Kasumi-1 (cell line): ENCODE measurements at regions not wholly inside any gene's neighbourhood (a gene's known extent, or its start where the extent isn't known, plus 50 kb on each side); places are given as distances from the start of the nearest gene placed in this dataset.
"Not testable (repeated sequence)": the region's sequence is repeated elsewhere in the genome, so short reads cannot be mapped to it uniquely, and the experiment has no call there.

Source experiments
- DNase-seq, 2 experiments: peaks; one replicate each; lab custom pipeline; 2025; lab: John Stamatoyannopoulos, UW

DNA sequence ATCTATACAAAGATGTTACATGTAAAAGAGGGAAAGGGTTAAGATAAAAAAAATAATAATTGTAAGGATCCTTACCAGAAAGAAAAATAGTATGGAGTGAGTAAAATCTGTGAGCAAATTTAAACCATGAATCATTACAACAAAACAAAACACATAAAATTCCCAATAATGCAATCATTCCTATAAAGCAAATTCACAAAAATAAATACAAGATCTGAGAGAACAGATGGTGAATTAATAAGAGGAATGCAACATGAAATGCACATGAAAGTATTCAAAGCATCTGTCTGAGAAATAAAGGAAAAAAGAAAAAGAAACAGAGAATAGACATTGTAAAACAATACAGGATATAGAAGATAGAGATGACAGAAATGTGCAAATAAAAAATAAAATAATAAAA is 681.5 kb upstream of the KLHL1 start:
- DNase-seq = no peak

DNA sequence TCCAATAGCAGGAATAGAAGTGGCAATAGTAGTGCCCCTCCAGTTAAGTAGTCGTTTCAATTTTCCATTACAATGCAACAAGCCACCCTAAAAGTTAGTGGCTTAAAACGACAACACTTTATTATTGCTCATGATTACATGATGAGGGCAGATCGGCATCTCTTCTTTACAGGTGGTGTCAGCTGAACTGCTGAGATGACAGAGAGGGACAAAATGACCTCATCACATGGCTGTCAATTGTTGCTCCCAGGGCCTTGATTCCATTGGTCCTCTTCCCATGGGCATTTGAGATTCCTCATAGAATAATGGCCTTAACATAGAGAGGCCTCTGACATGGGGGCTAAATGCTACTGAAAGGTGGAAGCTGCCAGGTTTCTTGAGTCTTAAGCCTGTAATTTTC is 679.8 kb upstream of the KLHL1 start:
- DNase-seq = no peak

DNA sequence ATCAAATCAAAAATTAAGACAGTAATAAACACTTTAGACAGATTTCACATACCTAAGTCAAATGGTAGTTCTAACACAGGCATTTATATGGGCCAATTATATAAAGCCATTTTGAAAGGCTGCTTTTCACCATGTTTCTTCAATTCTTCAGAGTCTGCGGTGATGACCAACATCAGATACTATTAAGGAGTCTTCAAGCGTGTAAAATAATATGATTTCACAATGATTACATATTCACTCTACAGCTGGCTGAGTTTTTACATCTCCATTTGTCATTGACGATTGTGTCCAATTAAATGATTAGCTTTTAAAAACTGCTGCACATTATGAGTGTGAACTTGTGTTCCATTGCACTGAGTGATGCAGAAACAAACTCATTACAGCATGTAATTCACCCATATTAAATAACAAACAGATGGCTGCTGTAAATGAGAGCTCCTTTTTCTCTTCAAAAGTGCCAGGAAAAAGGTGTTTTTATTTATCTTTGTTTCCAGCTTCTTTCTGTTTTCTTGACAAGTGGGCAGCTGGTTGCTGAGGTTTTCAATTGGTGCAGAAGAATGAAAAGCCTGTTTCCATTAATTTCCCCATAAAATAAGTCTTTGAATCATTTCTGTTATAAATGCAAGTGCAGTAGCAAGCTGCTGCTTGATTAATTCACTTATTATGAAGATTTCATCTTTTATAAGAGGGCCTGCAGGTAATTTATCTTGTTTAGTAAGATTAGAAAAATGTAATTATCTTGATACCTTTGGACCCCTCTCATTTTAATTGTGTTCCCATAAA is 676.1 kb upstream of the KLHL1 start:
- no peak for DNase-seq

- no peak for DNase-seq
Observed at GRCh38 chr13:70769817-70770216, 661.6 kb upstream of the KLHL1 start.

GRCh38 chr13:70758932-70759331 is 650.7 kb upstream of the KLHL1 start:
- no peak for DNase-seq

DNA sequence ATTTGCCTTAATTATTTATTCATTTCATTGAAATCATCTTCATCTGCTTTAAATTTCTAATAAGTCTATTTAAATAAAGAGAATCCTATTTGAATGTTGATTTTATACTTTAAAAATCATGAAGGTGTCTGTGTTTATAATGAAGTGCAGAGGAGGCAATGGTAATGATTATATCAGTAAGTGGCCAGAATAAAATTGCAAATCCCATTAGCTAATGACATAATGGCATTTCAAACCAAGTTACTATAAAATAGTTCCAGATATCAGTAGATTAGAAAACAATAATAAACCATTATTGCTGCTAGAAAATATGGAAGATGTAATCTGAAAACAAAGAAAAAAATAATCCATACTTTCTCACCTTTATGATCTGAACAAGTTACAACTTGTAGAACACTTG is 647.8 kb upstream of the KLHL1 start:
- no peak for DNase-seq

DNA sequence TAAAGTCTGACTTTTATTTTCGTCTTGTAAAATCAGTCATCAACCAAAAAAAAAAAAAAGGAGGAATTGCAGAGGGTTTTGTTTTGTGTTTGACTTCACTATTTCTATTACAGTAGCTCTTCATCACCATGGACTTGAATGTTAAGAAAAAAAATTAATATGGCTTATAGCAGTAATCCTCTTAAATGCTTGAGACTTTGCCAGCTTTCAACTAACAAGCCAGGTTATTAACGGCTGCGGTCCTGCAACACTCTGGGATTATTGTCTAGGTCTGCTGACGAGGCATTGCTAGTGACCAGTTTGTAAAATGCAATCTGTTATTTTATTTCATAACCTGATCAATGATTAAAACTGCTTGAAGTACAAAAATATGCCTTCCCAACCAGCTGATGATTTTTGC is 647.2 kb upstream of the KLHL1 start:
- DNase-seq = no peak

GRCh38 chr13:70747262-70747661 is 639.0 kb upstream of the KLHL1 start:
- DNase-seq = no peak

GRCh38 chr13:70746469-70746868 is 638.2 kb upstream of the KLHL1 start:
- not testable (repeated sequence) for DNase-seq

DNA sequence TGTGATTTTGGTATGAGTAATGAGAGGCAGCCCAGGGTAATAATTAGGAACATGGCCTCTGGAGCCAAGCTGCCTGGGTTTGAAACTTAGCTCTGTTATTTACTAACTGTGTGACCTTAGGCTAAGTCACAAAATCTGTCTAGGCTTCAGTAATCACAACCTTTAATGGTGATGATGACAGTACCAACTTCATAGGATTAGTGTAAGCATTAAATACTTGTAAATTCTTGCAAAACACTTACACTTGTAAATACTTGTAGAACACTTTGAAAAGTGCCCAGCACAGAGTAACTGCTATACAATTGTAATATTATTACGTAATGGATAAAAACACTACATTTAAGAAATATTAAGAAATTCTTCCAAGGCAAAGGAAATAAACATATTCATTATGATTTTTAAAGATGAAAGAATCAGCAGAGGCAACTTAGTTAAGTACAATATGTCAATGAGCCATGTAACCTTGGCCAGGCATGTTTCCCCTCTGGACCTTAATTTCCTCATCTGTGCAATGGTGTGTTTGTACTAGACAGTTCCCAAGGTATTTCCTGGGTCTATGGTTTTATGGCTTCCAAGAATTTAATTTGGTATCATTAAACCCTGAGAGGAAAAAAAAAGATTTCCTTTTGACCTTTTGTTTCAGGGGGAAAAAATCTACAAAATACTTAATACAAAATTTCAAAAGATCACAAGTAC is 628.5 kb upstream of the KLHL1 start:
- no peak for DNase-seq

DNA sequence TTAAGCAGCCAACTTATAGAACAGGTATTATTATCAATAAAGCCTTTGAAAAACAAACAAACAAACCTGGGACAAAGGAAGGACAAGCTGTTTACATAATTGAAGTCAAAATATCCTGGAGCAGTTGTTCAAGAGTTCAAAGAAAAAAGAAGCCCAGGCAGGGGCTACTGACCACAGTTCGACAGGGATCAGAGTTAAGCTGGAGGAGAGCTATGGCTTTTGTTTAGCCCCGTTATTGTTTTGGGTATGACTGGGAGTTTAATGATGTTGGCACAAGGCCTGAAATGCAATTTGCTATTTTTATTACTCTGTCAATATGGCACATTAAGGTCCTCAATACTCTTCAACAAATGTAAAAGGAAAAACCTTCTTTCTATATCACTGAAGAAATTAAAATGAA is 624.4 kb upstream of the KLHL1 start:
- no peak for DNase-seq

DNA sequence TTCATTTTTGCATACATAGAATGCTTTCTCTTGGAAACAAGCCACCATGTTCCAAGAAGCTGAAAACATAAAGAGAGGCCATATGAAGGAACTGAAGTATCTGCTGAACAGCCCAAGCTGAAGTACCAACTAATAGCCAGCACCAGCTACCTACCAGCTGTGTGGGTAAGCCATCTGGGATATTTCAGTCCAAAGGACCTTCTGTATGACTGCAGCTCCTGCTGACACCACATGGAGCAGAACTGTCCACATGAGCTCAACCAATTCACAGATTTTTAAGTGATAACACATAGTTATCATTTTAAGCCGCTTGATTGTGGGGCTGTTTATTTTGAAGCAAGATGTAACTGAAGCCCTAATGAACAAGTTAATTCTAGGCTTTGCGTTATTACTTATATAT is 621.1 kb upstream of the KLHL1 start:
- no peak for DNase-seq

DNA sequence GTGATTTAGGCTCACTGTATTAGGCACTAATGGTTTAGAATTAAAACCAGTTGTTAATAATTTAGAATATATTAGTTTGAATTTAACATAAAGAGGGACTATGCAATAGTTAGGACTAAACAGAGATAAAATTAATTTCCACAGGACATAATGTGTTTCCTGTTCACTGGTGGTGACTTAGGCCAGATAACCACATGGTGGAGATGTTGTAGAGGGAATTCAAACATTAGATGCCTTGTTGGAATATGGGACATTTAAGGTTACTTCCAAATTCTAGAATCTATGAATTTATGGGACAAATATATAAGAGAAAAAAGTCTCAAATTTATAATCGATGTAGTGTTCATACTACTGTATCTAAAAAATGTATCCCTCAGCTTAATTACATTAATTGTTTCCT is 615.5 kb upstream of the KLHL1 start:
- DNase-seq = peak; percentile 22 to 26

- no peak for DNase-seq
Observed at GRCh38 chr13:70720386-70720785, 612.1 kb upstream of the KLHL1 start.

- DNase-seq = no peak
Observed at GRCh38 chr13:70714993-70715392, 606.7 kb upstream of the KLHL1 start.

DNA sequence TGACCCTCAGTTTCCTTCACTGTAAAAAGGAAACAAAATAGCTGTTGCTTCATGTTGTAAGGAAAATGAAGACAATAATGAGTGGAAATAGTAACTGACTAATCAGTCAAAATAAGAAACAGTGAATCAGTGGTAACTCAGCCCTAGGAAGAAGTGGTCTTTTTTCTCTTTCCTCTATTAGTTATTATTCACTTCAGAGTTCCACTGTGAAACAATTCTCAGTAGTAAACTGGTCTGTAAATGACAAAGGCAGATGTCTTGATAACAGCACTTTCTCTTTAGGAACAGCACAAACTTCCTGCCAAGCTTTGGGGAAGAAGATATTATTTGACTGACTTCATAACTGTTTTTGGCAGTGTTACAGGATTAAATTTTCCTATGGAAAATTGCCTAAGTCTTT is 600.5 kb upstream of the KLHL1 start:
- no peak for DNase-seq

DNA sequence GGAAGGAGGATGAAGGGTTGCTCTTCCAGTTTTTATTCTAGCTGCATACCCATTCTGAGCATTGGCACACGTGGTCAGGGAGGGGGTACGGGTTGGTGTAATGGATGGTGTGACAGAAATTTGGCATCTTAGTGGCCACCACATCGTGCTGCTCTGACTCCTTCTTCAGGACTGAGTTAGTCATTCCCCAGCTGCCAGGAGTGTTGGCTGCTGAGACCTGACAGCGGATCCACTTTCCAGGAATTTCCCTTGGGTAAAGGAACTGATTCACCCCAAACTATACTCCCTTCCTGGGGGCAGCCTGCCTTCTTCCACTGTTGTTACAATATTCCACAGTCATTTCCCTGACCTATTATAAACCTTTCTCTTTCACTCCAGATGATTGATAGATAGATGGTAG is 595.5 kb upstream of the KLHL1 start:
- no peak for DNase-seq

DNA sequence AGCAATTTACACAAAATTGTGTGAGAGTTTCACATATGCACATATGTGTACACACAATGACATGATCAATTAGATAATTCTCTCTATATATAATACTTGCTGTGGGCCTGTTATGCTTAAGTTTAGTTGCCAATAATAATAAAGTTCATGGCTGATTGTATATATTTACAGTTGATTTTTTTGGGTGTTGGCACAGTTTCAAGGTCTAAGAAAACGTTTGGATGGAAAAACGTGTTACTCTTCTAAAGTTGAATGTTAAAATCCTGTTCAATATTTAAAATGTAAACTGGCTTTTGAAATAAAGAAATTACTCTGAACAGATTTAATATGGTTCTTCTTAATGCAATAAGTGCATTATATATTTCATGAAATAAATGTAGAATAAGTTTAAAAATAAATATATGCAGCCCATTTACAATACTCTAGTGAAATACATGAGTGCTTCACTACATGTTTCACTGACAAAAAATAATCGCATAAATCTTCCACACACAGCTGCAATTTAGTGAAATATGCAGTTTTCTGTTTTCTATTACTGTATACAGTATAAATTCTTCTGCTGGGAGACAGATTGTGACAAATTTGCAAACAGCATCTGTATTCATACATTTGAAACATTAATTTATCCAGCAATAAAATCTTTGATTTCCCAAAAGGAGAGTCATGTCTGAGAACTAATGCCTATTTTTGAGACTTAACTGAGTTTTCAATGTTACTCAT is 586.9 kb upstream of the KLHL1 start:
- DNase-seq = no peak

- DNase-seq = no peak
Observed at GRCh38 chr13:70668983-70669382, 560.7 kb upstream of the KLHL1 start.

DNA sequence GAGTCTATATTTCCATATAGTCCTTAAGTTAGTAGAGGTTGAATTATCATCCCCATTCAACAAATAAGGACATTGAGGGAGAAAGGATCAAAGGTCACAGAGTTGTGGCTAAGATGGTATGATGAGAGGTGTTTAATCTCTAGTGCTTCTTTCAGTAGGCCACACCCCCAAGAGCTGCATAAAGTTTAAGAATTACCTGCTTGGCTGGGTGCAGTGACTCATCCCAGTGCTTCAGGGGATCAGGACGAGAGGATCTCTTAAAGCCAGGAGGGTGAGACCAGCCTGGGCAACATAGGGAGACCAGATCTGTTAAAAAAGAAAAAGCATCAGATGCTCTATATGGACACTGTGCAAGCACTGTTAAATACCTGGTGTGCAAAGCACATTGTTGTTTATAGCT is 560.0 kb upstream of the KLHL1 start:
- DNase-seq = no peak

DNA sequence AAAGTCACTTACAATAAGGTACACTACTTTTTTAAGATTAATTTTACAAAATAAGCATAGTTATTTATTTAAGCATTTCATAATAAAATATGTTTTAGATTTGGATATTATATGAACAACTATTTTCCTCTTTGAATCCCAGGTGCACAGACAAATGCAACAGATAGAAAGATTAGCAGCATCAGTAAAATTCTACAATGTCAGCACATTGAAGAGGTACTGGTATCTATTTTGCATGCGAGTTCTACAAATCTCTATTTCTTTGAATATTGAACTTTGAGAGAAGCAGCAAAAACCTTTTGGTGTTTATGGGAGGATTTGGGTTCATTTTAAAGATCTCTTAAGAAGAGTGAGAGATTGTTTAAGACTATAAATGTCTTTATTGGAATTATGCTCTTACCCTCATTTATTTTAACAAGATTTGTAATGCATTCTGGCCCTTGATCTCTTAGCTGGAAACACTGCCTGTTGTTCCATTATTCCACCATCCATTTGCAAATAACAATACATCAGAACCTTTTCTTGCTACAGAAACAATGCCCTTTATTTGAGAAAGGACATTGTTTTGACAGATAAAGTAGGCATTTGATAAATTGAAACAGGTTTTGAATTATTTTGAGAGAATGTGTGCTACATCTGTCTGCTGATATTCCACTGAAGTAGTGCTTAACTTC is 558.8 kb upstream of the KLHL1 start:
- DNase-seq = no peak

DNA sequence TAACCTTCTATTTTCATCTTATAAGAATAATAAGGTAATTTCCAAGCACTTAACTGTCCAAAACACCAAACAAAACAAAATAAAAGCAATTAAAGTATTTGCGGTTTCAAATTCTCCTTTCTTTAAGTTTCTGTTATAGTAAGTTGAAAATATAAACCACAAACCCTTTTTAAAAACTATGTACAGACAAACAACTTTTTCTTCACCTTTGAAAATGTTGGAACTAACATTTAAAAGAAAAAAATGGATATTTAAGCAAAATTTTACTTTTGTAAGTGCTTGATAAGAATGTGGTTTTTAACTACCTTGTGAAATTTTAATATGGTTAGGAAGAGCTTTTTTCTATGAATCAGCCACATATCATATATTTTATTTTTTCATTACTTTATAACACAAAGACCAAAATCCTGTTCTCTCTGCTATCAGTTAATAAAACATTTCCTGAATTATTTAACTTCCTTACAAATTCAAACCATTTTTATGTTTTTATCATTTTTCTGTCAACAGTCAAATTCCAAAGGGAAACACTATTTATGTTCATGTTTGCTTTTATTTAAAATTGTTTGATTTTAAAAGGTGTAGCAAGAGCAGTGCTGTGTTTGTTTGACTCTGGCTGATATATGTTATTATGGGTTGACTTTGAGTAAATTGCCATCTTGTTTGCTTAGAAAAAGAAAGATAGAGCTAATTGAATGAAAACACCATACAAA is 554.1 kb upstream of the KLHL1 start:
- no peak for DNase-seq
